IMR-90 (cell line): ENCODE measurements at regions not wholly inside any gene's neighbourhood (a gene's known extent, or its start where the extent isn't known, plus 50 kb on each side); places are given as distances from the start of the nearest gene placed in this dataset.

Source experiments
- ATAC-seq: fragments of 200-7000 bp; cut with Tn5 transposase; 2 replicates; pipeline ENCODE4 v1.9.1; 2020; ENCODE audit warnings: low read depth, mild to moderate bottlenecking, moderate library complexity
- BruUV-seq: library from RNA; stranded (reverse); fragments of 400-500 nt; replicated peaks from 2 replicates; lab custom pipeline; 2021; lab: Mats Ljungman, UMichigan
- CTCF ChIA-PET: fragments of 300-600 bp; formaldehyde crosslinking; extraction: SDS; loops from one replicate; lab custom pipeline; 2021; ENCODE audit warnings: antibody characterized with exemption; lab: Yijun Ruan, JAX
- POLR2A ChIA-PET: fragments of 300-600 bp; sonication (Branson Sonifier 250); formaldehyde crosslinking; loops from one replicate; lab custom pipeline; 2022; ENCODE audit warnings: antibody characterized with exemption; ENCODE audit not compliant: unreplicated experiment; lab: Charles Lee
- DNase-seq: peaks from one replicate; pipeline ENCODE4 v3.0.0; 2013
- H2AFZ ChIP-seq: replicated peaks from 2 replicates; pipeline ENCODE3; 2013; ENCODE audit warnings: low read length, mild to moderate bottlenecking; ENCODE audit not compliant: poor library complexity
- H2AK5ac ChIP-seq: 2 replicates; pipeline ENCODE4 v1.6.1; 2013; ENCODE audit warnings: low read depth, low read length, inconsistent platforms
- H2AK9ac ChIP-seq: replicated peaks from 2 replicates; pipeline ENCODE3; 2013; ENCODE audit warnings: mild to moderate bottlenecking, low read depth, low read length, moderate library complexity; ENCODE audit not compliant: poor library complexity
- H2BK120ac ChIP-seq: 2 replicates; pipeline ENCODE4 v1.6.1; 2013; ENCODE audit warnings: low read depth, low read length, inconsistent platforms
- H2BK15ac ChIP-seq: 3 replicates; pipeline ENCODE4 v1.6.1; 2013; ENCODE audit warnings: low read depth, low read length, inconsistent platforms
- H2BK20ac ChIP-seq: 2 replicates; pipeline ENCODE4 v1.6.1; 2013; ENCODE audit warnings: low read depth, mild to moderate bottlenecking, inconsistent platforms, low read length, moderate library complexity
- H2BK5ac ChIP-seq: 2 replicates; pipeline ENCODE4 v1.6.1; 2013; ENCODE audit warnings: mild to moderate bottlenecking, low read depth, low read length, inconsistent platforms; ENCODE audit not compliant: poor library complexity, severe bottlenecking
- H3K14ac ChIP-seq: replicated peaks from 2 replicates; pipeline ENCODE4 v1.6.1; 2013; ENCODE audit warnings: low read depth, low read length, inconsistent platforms
- H3K18ac ChIP-seq: 2 replicates; pipeline ENCODE4 v1.6.1; 2013; ENCODE audit warnings: low read depth, low read length, control low read depth
- H3K23ac ChIP-seq: 2 replicates; pipeline ENCODE4 v1.6.1; 2013; ENCODE audit warnings: low read depth, low read length, inconsistent platforms
- H3K27ac ChIP-seq: 2 replicates; pipeline ENCODE4 v1.5.1; 2013; ENCODE audit warnings: mild to moderate bottlenecking, control low read depth, low read length; ENCODE audit not compliant: insufficient read depth
- H3K27me3 ChIP-seq: 2 replicates; pipeline ENCODE4 v1.6.1; 2013; ENCODE audit warnings: low read length; ENCODE audit not compliant: control insufficient read depth, insufficient read depth
- H3K36me3 ChIP-seq: 2 replicates; pipeline ENCODE4 v1.6.1; 2013; ENCODE audit warnings: low read length, mixed read lengths; ENCODE audit not compliant: control insufficient read depth, insufficient read depth
- H3K4ac ChIP-seq: 2 replicates; pipeline ENCODE4 v1.6.1; 2013; ENCODE audit warnings: low read depth, low read length, inconsistent platforms
- H3K4me1 ChIP-seq: 2 replicates; pipeline ENCODE4 v1.6.1; 2013; ENCODE audit warnings: low read length, mixed read lengths; ENCODE audit not compliant: control insufficient read depth, insufficient read depth
- H3K4me2 ChIP-seq: 2 replicates; pipeline ENCODE4 v1.6.1; 2013; ENCODE audit warnings: low read depth, mild to moderate bottlenecking, control low read depth, low read length, moderate library complexity
- H3K4me3 ChIP-seq: 2 replicates; pipeline ENCODE4 v1.5.1; 2013; ENCODE audit warnings: low read depth, mild to moderate bottlenecking, control low read depth, low read length, moderate library complexity; ENCODE audit not compliant: insufficient read depth
- H3K56ac ChIP-seq: 2 replicates; pipeline ENCODE4 v1.6.1; 2013; ENCODE audit warnings: low read length, inconsistent platforms; ENCODE audit not compliant: insufficient read depth; ENCODE audit errors: extremely low read depth
- H3K79me1 ChIP-seq, 2 experiments: 2 replicates each; pipeline ENCODE4 v1.6.1; 2013; ENCODE audit warnings: low read length in 2 of 2, inconsistent platforms in 1 of 2, low read depth in 1 of 2
- H3K9ac ChIP-seq: 2 replicates; pipeline ENCODE4 v1.6.1; 2013; ENCODE audit warnings: low read depth, low read length, control low read depth
- H3K9me1 ChIP-seq: 2 replicates; pipeline ENCODE4 v1.6.1; 2013; ENCODE audit warnings: low read length, inconsistent platforms; ENCODE audit not compliant: insufficient read depth
- H3K9me3 ChIP-seq: 2 replicates; pipeline ENCODE4 v1.6.1; 2013; ENCODE audit warnings: low read length; ENCODE audit not compliant: control insufficient read depth, insufficient read depth
- H4K20me1 ChIP-seq: 2 replicates; pipeline ENCODE4 v1.6.1; 2013; ENCODE audit warnings: low read length, inconsistent platforms; ENCODE audit not compliant: insufficient read depth
- H4K5ac ChIP-seq: 2 replicates; pipeline ENCODE4 v1.6.1; 2013; ENCODE audit warnings: mild to moderate bottlenecking, low read depth, low read length, control low read depth
- H4K8ac ChIP-seq, 2 experiments: 2 replicates each; pipeline ENCODE4 v1.6.1; 2013; ENCODE audit warnings: low read depth in 2 of 2, low read length in 2 of 2, control low read depth in 1 of 2, inconsistent platforms in 1 of 2
- H4K91ac ChIP-seq: 2 replicates; pipeline ENCODE4 v1.6.1; 2013; ENCODE audit warnings: low read depth, low read length, inconsistent platforms; ENCODE audit not compliant: insufficient read depth
- BHLHE40 ChIP-seq: fragments of 150-350 bp; IDR thresholded peaks from 2 replicates; pipeline ENCODE4 v1.6.1; 2016; ENCODE audit warnings: mild to moderate bottlenecking, low read depth, low read length
- CEBPB ChIP-seq: IDR thresholded peaks from 2 replicates; pipeline ENCODE4 v1.6.1; 2012; ENCODE audit warnings: low read depth, low read length, improper control_type of control experiment
- FOS ChIP-seq: fragments of 150-350 bp; IDR thresholded peaks from 2 replicates; pipeline ENCODE4 v1.6.1; 2016; ENCODE audit warnings: low read depth, low read length
- MAFK ChIP-seq: IDR thresholded peaks from 2 replicates; pipeline ENCODE4 v1.6.1; 2012; ENCODE audit warnings: low read depth, low read length, improper control_type of control experiment
- MXI1 ChIP-seq: IDR thresholded peaks from 2 replicates; pipeline ENCODE4 v1.6.1; 2012; ENCODE audit warnings: low read depth, mild to moderate bottlenecking, low read length, moderate library complexity, borderline replicate concordance
- RAD21 ChIP-seq: IDR thresholded peaks from 2 replicates; pipeline ENCODE4 v1.6.1; 2012; ENCODE audit warnings: low read length, improper control_type of control experiment
- RFX5 ChIP-seq: IDR thresholded peaks from 2 replicates; pipeline ENCODE4 v1.8.0; 2012; ENCODE audit warnings: low read depth, mild to moderate bottlenecking, low read length, moderate library complexity
- SMC3 ChIP-seq: fragments of 150-350 bp; IDR thresholded peaks from 2 replicates; pipeline ENCODE4 v1.6.1; 2016; ENCODE audit warnings: low read depth, mild to moderate bottlenecking, antibody characterized with exemption, low read length, moderate library complexity
- WGBS, 2 experiments: methylation state at CpG; one replicate each; pipeline versions ENCODE4 v1.1.5 to v1.1.7; 2013; ENCODE audit warnings: missing lambda C conversion rate in 2 of 2; ENCODE audit not compliant: insufficient read length in 1 of 2; ENCODE audit errors: extremely low coverage in 2 of 2; 5-methylcytosine and 5-hydroxymethylcytosine counted together
- dilution Hi-C: fragments of 300-500 bp; cut with HindIII; formaldehyde crosslinking; loops from one replicate; pipeline ENCODE4 v1.14.3; 2018; ENCODE audit warnings: low sequenced_read_pairs; ENCODE audit not compliant: unreplicated experiment
- in situ Hi-C: fragments of 300-500 bp; cut with MboI; formaldehyde crosslinking; loops from 3 replicates; pipeline ENCODE4 v1.14.3; 2019; ENCODE audit warnings: low sequenced_read_pairs, inconsistent platforms, mixed read lengths
- intact Hi-C: fragments of 100-400 bp; cut with micrococcal nuclease; formaldehyde crosslinking; loops from 2 replicates; pipeline ENCODE4 v1.10.0; 2022
- TF ChIP-seq, protein P1 (sequence below): fragments of 150-350 bp; IDR thresholded peaks from 2 replicates; pipeline ENCODE4 v1.6.1; 2017; ENCODE audit warnings: mild to moderate bottlenecking, antibody characterized with exemption, low read length, low read depth

DNA sequence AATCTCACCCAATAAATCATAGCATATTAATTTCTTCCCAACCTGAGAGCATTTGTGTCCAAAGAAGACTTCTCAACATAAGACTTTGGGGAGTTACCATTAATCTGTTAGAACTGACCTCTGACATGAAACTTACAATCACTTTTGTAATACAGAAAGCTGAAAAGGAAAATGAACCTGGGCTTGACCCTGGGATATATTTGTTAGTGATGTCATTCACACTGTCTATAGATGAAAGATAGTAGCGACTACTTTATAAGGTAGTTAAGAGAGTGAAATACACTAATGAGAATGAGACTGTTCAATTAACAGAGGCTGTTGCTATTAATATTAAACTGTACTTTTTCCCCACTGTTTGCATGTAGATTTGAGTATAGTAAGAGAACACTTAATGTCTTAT, 1334.8 kb upstream of the TMEM132C start:
- H3K4ac ChIP-seq, result no peak overlapping the region
- no peaks in the 10 kb centered on the region for H3K9me1 ChIP-seq
- no CpG with 5 or more reads among the region's 1 CpG for WGBS, 2 experiments
- no peak overlapping the region for H3K9ac ChIP-seq
- no peak overlapping the region for H2BK20ac ChIP-seq
- no peaks in the 10 kb centered on the region for H3K36me3 ChIP-seq
- H3K79me1 ChIP-seq, result no peaks in the 10 kb centered on the region
- no peak for ATAC-seq
- H4K20me1 ChIP-seq, result no peaks in the 10 kb centered on the region
- no peak overlapping the region for H2AK5ac ChIP-seq
- H3K4me1 ChIP-seq, result no peaks in the 10 kb centered on the region
- H3K27me3 ChIP-seq, result no peaks in the 10 kb centered on the region
- H2BK5ac ChIP-seq, result no peak overlapping the region
- in situ Hi-C loops, result no loop called here
- H3K18ac ChIP-seq, result no peak overlapping the region
- H3K27ac ChIP-seq, result no peak overlapping the region
- BruUV-seq, result no TSS peak
- H3K9me3 ChIP-seq, result peaks cover 17% of the 10 kb centered on the region; the same call in 1 of the 2 replicates
- no peak overlapping the region for H3K56ac ChIP-seq
- no peak overlapping the region for H4K8ac ChIP-seq
- H2AFZ ChIP-seq, result no peak overlapping the region
- H3K23ac ChIP-seq, result no peak overlapping the region
- no peak overlapping the region for H2BK120ac ChIP-seq
- H3K4me3 ChIP-seq, result no peak overlapping the region
- dilution Hi-C loops, result no loop called here
- H2AK9ac ChIP-seq, result no peak overlapping the region
- intact Hi-C loops, result no loop called here
- CTCF ChIA-PET, result no interaction called here
- POLR2A ChIA-PET, result no interaction called here
- H2BK15ac ChIP-seq, result no peak overlapping the region
- H3K4me2 ChIP-seq, result no peak overlapping the region
- H4K91ac ChIP-seq, result no peak overlapping the region
- TF ChIP-seq, protein P1, sequence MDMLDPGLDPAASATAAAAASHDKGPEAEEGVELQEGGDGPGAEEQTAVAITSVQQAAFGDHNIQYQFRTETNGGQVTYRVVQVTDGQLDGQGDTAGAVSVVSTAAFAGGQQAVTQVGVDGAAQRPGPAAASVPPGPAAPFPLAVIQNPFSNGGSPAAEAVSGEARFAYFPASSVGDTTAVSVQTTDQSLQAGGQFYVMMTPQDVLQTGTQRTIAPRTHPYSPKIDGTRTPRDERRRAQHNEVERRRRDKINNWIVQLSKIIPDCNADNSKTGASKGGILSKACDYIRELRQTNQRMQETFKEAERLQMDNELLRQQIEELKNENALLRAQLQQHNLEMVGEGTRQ, result no peak
- TF ChIP-seq MAFK (no peak), FOS (no peak), MXI1 (no peak), SMC3 (no peak), CEBPB (no peak), RFX5 (no peak), BHLHE40 (no peak), RAD21 (no peak)
- no peak overlapping the region for H3K14ac ChIP-seq
- no peak for DNase-seq
- no peak overlapping the region for H4K5ac ChIP-seq
